ENCODE measurements at regions not wholly inside any gene's neighbourhood (a gene's known extent, or its start where the extent isn't known, plus 50 kb on each side); places are given as distances from the start of the nearest gene placed in this dataset.

DNA sequence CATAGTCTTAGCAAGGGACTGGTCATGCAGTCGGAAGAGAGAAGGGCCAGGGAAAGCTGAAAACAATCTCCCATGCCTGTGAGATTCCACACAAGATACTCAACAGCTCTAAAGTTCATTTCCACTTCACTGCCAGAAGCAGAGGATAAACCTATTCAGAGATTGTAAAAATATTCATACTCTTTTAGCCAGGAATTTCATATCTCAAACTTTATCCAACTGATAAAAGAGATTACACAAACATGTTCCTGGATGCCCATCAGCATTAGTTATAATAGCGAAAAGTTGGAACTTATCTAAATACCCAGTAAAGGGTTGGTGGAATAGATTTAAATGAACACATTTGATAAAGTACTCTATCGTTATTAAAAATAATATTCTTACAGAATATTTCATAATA is 75.2 kb upstream of the ARHGEF3 start (continued):
- no peak for TF ChIP-seq EP300 (IDR thresholded peaks at IDR 0.05; ENCODE audit: borderline replicate concordance in 1 of 2, low read depth in 2 of 2, low read length in 2 of 2)
- TF ChIP-seq FOSL1 (IDR thresholded peaks at IDR 0.05; ENCODE audit: insufficient read depth, low read depth, low read length): no peak
- TF ChIP-seq KDM4A (IDR thresholded peaks at IDR 0.05; ENCODE audit: low read depth, low read length, severe bottlenecking): no peak
- no peak for TF ChIP-seq RAD21 (IDR thresholded peaks at IDR 0.05 in 1 of 2, conservative IDR thresholded peaks at IDR 0.05 in 1 of 2; ENCODE audit: low read depth in 2 of 2, low read length in 2 of 2)
- TF ChIP-seq NANOG (IDR thresholded peaks at IDR 0.05; ENCODE audit: insufficient read depth, low read depth, low read length, poor library complexity, severe bottlenecking): no peak
